ENCODE measurements at regions not wholly inside any gene's neighbourhood (a gene's known extent, or its start where the extent isn't known, plus 50 kb on each side); places are given as distances from the start of the nearest gene placed in this dataset.

DNA sequence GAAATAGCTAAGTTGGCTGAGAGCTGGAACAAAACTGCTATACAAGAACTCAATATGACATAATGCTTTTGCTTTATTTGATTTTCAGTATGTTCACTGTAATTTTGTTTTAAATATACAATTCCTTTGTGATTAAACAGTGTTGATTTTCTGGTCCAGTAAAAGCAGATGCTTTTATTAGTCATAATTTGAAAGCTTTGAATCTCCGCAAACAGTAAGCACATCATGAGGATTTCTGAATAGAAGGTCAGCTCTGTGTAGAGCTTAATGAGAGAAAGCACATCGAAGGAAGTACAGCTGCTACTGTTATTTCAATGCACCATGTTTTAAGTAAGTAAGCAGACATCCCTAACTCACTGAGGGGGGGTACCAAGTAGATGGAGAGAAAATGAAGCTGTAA lies 701.3 kb upstream of the ACO1 start:
- TF ChIP-seq CTCF (IDR thresholded peaks at IDR 0.05) = no peak

- no peak for TF ChIP-seq CTCF (IDR thresholded peaks at IDR 0.05)
These were observed 686.5 kb upstream of the ACO1 start for GRCh38 chr9:31697956-31698355.

DNA sequence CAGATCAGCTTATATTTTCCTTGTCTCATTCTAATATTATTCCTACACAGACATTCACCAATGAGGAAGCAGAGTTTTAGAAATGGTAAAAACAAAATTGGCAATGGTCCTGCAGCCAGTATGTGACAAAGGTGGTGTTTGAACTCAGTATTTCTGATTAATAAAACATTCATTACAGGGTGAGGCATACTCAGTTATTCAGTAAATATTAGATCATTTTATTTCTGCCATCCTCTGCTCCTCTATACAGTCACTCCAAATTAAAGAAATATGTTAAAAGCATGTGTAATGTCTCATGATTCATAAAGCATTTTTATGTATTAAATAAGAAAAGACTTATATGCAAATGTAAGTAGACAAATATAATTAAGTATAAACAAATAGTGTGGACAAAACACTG lies 684.6 kb upstream of the ACO1 start:
- no peak for TF ChIP-seq CTCF (IDR thresholded peaks at IDR 0.05)

GRCh38 chr9:31700252-31701045 lies 684.0 kb upstream of the ACO1 start:
- TF ChIP-seq CTCF (IDR thresholded peaks at IDR 0.05) = no peak

DNA sequence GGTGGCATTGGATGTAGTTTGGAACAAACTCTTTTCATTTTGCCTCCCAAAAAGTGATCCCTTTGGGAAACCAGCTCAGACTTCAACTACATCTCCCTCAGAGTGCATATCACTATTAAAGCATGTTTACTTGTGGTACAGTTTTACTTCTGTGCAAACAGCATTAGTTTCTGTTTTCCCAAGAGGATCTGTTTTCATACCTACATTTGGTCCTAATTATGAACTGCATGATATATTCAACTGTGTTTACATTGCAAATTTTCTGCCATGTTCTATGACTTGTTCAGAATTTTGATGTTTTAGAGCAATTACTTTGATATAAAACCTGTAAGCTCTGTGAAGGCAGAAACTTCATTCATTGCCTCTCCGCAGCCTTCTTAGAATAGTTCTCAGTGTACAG lies 681.5 kb upstream of the ACO1 start:
- no peak for TF ChIP-seq CTCF (IDR thresholded peaks at IDR 0.05)

DNA sequence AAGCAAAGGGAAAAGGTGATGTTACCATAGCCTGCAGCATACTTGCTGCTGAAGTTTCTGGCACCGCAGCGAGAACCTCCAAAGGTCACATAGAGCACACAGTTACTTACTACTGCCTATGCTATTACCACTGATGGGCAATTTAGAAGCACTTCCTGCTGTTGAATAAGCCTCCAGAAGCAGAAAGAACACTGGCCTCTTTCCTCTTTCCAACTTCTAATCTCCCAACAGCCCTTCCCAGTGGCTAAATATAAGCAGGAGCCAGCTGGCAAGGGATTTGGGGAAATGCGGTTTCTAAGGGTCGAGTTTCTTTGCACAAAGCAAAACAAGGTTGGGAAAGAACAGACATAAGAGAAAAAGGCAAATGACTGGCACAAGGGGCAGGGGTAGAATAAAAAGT lies 669.2 kb upstream of the ACO1 start:
- no peak for TF ChIP-seq CTCF (IDR thresholded peaks at IDR 0.05)

- TF ChIP-seq CTCF (IDR thresholded peaks at IDR 0.05) = no peak
These were observed 665.2 kb upstream of the ACO1 start for GRCh38 chr9:31719262-31719661.

DNA sequence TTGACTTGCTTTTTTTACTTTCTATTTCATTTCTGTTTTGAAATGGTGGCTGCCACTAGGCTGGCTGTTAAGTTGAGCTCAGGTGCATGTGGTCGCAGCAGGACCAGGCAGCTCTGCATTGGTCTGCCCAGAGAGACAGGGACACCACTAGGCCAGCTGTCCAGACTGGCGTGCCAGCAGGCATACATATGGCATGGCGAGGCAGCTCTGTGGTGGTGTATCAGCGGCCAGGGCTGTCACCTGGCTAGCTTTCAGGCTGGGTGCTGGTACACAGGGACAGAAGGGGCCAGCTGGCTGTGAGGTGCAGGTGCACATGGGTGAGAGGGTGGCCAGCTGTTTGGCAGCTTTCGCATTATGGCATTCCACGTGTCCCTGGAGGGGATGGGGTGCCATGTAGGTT lies 654.0 kb upstream of the ACO1 start:
- no peak for TF ChIP-seq CTCF (IDR thresholded peaks at IDR 0.05)
